HG03565 (cell line): ENCODE measurements at regions not wholly inside any gene's neighbourhood (a gene's known extent, or its start where the extent isn't known, plus 50 kb on each side); places are given as distances from the start of the nearest gene placed in this dataset.
"Not testable (repeated sequence)": the region's sequence is repeated elsewhere in the genome, so short reads cannot be mapped to it uniquely, and the experiment has no call there.

Experiments
- ATAC-seq: cut with Tn5 transposase; IDR thresholded peaks from one replicate; pipeline ENCODE4 v1.9.1; 2021; ENCODE audit warnings: mild to moderate bottlenecking, moderate library complexity; ENCODE audit not compliant: unreplicated experiment

DNA sequence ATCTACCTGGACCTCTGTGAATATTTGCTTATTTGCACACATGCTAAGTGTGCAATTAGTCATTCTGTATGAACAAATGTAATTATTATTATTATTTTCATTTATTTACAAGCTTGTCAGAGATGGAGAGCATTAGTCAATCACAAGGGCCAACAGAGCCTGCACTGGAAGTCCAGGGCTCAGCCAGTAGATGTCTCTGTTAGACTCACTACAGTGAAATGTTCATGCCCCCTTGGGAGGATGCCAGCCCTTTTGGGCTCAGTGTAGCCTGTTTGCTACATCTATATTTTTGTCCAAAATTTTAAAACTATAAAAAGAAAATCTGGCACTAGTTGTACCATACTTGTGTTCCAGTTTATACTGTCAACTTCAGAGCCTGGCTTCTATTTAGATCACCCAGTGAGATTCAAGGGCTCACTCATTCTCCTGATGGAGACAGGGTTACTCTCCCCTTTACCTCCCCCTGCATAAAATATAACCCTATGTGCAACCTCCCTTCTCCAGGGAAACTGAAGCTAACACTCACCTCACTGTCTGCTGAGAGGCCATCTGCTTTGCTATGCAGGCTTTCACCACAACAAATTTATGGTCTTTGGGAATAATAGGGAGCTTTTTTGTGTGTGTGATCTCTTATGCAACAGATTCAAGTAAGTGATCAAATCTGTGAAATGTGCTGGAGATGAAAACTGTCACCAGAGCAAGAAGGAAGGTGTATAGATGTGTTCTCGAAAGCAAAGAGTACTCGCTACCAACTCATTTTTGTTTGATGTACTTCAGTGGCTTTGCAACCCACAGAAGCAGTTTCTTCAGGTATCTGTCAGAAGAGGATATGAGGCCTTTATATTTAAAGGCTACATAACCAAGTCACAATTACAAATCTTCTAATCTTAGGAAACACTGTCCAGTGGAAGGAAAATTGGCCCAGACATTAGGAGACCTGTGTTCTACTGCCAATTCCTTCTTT lies 99.9 kb upstream of the TLE4 start:
- ATAC-seq = no peak

DNA sequence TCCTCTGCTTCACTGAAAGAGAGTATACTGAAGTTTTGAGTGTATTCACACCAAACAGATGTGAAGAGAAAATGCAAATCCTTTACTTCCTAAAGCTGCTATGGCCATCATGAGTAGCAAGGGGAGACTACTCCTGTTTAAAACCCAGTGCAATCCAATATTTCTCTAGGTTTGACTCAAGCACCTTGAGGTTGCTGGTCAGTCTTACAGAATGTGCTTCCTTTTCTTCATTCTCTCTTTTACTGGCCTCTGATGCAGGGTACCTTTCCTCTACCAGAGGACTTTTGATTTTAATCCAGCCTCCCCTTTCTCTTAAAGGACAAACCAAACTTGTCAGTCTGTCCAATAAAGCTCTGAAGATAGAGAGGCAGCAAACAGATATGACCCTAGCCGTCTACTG lies 98.1 kb upstream of the TLE4 start:
- no peak for ATAC-seq

DNA sequence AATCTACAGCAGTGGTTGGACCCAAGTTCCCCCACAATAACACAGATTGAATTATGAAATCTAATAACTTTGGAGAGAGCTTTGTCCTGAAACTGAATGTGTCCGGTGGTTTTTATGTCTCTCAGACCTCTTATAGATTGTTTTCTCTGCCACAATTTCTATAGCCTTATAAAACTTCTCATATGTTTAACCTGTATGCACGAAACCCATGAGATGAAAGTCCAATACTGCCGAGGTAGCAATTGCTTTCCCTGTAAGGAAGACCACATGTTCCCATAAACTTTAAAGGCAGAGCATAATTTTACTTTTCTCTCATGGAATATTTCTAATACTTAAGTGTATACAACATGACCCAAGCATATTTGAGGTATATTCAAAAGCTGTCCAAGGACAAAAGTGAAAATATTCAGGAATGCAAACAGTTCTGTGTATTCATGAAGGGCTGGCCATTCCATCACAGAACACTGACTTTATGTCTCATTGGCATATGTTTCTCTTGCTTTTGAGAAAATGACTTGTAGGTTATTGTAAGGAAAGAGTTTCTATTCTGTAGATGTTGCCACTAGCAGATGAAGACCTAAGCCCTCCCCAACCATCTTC lies 94.4 kb upstream of the TLE4 start:
- no peak for ATAC-seq

DNA sequence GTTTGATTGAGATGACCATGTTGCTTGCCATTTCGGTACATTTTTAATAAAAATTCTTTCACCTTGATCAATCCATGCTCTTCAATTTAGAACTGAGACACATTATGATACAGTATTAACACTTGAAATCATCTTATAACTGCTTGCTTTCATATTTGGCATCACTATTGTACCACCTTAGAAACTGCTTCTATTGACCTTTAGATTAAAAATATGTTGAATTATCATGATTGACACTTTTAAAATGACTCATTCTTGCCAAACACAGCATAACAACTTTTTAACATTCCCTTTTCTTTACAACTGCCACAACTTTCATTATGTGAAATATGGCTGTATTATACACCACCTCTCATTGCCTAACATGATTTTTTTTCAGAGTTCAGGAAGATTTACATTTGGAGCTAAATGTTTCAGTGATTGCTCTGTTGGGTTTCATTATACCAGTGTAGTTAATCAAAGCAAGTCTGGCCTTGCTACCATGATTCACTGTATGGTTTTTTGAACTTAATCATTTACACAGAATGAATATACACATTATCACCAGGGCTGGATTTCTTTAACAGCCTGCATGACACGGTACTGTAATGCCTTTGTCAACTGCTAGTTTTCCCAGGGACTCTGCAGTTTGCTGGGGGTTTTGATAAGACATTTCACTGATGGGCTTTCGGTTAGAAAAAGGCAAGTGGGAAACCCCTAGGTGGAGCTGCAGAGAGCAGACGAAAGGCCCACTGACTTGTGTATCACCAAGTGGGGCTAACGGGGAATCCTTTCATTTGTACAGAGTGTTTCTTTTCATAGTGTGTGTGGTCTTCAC lies 93.6 kb upstream of the TLE4 start:
- ATAC-seq = peak; percentile 67

DNA sequence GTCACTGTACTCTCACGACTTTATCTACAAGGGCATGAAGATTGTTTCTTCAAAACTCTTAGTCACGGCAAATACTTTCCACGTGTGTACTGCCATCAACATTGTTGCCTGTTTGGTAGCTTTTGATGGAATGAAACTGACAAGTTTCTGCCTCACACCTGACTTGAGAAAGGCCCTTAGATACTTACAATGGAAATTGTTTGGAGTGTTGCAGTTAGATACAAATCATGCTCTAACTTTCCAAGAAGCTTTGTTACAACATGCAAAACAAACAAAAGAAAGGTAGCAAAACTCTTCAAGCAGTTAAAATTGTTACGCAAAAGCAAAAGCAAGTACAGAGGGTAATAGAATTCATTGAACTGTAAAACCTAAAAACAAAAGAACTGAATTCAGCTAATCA lies 91.1 kb upstream of the TLE4 start:
- ATAC-seq = no peak

DNA sequence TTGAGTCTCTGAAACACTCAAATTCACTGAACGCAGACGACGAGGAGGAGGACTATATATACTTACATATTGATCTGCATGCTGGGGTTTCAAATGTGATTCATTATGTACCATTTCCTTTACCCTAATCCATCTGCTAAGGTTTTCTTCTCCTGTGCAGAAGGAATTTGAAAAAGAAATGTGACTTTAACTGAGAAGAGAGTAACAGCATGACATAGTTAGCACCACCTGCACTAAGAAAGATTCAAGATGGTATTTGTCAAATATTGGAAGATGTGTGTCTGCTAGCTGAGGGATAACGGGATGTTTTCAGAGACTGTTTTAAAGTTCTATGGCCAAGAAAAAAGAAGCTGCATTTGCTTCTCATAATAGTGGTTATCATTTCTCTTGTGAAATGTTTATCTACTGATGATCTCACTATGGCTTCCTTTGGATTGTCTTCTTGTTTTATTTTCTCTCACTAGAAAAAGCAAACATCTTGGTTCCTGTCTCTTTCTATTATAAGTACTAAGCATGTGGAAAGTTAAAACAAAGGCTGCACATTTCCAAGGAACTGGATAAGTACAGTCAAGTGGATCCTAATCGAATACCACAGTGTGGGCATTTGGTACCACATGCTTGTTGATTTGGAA lies 89.8 kb upstream of the TLE4 start:
- ATAC-seq = no peak

DNA sequence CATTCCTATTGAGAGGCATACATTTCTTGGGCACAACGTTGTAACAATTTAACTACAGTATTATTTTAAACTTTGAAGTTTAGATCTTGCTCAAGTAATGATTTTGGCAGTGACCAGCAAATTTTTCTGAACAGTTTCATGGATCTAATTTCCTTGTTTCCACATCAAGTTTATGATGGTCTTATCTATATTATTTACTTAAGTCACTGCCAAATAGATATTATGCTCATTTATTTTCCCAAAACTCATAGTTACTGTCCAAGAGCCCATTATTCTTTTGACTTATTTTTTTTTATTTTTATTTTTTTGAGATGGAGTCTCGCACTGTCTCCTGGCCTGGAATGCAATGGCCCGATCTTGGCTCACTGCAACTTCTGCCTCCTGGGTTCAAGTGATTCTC lies 86.5 kb upstream of the TLE4 start:
- no peak for ATAC-seq

DNA sequence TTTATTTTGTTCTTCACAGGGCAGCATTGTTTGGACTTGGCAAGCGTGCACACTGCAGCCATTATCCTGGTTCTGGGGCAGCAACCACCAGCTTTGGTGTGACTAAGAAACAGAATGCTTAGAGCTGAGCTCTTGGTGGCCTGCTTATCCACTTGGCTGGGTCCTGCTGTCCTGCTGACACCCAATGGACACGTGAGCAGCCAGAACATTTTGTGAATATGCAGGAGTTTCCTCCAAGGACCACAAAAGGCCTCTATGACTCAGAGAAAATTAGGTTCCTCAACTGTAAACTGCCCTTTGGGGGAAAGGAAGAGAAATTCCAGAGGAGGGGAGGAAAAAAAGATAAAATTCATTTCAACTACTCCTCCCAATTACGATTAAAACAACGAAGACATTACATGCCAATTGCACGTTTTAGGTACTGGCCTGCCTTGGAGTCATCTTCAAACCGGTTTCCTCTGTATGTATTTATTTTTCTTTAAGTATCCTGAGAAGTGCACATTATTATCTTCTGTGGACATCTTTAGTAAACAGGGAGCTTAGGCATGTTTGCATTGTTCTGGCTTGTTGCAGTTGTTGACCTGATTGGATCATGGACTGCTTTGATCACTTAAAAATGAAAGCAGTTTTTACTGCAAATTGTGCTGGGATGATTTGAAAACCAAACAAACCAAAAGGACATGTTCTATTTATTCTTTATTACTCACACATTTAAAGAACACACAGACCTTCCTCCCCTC lies 82.3 kb upstream of the TLE4 start:
- ATAC-seq = no peak

DNA sequence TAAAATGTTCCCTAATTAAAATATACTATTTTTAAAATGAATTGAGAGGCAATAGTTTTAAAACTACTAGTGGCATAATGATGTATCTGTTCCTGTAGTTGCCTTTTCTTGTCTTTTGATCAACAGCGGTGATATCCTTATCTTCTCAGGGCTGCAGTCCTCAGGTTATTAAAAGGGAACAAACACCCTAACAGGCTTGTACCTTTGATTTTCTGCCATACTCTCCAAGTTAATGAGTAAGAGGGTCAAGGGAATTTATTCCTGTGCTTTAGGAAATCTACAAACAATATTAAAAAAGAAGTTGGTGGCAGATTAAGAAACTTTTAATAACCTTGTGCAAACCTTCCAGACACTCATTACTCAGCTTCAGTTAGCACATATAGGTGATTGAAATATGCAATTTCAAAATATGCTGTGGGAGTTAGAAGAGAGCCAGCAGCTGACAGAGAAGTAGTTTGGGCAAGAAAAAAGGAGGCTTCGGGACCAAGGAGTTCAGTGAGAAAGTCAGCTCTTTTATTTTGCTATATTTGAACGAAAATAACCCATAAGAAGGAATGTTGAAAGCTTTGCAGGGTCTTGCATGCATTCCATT lies 81.0 kb upstream of the TLE4 start:
- no peak for ATAC-seq

DNA sequence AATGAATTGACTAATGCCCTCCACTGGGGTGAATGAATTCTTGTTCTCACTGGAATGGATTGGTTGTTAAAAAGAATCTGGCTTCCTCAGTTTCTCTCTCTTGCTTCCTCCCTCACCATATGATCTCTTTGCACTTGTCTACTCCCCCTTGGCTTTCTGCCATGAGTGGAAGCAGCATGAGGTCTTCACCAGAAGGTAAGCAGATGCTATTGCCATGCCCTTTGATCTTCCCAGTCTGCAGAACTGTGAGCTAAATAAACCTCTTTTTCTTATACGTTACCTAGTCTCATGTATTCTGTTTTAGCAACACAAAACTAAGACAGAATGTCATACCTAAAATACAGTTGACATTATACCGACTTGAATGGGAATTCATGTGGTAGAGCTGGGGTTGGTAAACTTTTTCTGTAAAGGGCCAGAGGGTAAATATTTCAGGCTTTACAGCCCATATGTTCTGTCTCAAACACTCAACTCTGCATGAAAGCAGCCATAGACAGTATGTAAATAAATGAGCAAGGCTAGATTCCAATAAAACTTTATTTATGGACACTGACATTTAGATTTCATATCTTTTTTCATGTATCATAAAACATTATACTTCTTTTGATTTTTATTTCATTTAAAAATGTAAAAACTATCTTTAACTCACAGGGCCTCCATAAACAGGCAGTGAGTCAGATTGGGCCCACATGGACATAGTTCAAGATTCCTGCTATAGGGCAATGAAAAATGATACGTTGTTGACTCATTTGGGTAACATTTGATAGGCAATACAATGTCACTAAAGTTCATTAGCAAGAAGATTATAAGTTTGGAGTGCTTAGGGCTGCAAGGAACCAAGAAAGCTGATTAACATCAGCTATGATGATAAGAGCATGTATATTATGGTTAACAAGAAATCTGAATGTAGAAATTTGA lies 79.4 kb upstream of the TLE4 start:
- no peak for ATAC-seq

DNA sequence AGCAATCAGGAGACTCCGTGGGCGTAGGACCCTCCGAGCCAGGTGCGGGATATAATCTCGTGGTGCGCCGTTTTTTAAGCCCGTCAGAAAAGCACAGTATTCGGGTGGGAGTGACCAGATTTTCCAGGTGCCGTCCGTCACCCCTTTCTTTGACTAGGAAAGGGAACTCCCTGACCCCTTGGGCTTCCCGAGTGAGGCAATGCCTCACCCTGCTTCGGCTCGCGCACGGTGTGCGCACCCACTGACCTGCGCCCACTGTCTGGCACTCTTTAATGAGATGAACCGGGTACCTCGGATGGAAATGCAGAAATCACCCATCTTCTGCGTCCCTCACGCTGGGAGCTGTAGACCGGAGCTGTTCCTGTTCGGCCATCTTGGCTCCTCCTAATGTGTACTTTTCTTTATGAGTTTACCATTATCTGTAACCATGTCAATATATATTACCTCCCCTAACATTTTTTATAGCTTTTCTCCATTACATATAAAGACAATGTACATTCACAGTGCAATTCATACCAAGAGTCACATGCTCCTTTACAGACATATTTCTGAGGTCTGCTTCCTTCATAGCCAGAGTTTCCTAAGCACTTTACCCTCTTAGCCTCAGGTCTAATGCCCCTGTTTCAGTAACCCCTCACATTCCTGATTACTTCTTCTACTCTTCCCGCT lies 71.4 kb upstream of the TLE4 start:
- not testable (repeated sequence) for ATAC-seq

DNA sequence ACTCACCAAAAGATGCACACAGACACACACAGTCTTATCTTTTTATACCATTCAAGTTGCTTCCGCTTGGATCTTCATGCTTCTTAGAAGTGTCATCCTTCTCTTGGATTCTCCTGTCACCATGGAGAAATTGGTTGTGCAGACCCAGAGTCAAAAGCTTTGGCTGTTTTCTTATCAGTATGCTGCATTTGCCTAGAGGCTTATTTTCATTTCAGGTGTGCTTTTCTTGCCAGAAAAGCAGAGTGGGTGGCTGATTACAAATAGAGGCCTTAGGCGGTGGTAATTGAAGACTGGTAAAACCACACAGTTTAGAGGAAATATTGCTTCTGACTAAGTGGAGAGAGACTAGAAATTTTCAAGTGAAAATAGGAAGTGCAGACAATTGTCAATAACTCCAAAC lies 70.2 kb upstream of the TLE4 start:
- ATAC-seq = no peak

DNA sequence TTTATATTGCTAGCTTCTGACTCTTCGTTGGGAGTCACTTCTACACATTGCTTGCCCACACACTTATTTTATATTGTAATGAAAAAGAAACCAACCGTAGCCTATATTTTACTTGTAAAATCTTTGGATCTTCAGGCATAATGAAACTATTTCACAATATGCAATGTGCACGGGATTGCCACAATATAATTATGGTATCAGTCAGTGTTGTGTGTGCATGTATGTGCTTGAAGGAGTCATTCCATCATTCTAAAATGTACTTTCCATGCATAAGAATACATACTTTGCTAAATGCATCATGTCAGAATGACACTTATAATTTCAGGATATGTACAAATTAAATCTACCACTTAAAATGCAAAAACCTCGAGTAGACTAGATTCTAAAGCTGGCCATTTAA lies 64.0 kb upstream of the TLE4 start:
- no peak for ATAC-seq

DNA sequence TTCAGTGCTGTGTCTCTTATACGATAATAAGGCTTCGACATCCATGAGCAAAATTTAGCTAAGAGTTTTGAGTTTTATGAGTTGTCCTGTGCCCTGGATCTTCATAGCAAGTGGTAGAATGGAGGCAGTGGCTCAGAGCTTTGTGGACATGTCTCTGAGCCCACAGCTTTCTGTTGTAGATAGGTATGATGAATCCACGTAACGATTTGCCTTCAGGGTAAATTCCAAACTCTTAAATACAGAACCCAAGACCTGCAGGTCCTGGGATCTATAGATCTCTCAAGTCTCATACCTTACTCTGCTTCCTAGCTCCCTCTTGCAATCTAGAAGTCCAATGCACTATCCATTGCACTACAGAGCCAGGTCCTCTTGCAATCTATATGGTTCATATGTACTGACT lies 59.5 kb upstream of the TLE4 start:
- ATAC-seq = no peak
